GM19467 (cell line): ENCODE measurements at regions not wholly inside any gene's neighbourhood (a gene's known extent, or its start where the extent isn't known, plus 50 kb on each side); places are given as distances from the start of the nearest gene placed in this dataset.
"Not testable (repeated sequence)": the region's sequence is repeated elsewhere in the genome, so short reads cannot be mapped to it uniquely, and the experiment has no call there.

Source experiments
- ATAC-seq: cut with Tn5 transposase; IDR thresholded peaks from one replicate; pipeline ENCODE4 v1.9.1; 2021; ENCODE audit warnings: mild to moderate bottlenecking, moderate library complexity; ENCODE audit not compliant: unreplicated experiment

DNA sequence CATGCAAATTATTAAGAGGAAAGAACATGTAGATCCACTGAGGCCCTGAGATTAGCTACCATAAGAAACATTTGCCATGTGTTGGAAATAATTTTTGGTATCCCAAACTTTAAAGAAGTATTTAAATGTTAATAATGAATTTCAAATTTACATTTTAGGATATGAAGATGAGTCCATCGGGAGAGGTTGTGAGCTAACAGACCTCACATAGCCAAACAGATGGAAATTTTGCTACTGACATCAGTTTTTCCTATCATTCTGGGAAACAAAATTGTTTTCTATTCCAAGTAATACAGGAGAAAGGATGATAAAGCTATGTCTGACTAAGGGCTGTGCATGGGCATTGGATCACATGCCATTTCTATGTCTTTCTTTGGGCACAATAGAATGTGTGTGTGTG lies 809.6 kb downstream of the TENT5A start:
- ATAC-seq: no peak

GRCh38 chr6:80940976-80941375 lies 811.5 kb downstream of the TENT5A start:
- ATAC-seq: no peak

DNA sequence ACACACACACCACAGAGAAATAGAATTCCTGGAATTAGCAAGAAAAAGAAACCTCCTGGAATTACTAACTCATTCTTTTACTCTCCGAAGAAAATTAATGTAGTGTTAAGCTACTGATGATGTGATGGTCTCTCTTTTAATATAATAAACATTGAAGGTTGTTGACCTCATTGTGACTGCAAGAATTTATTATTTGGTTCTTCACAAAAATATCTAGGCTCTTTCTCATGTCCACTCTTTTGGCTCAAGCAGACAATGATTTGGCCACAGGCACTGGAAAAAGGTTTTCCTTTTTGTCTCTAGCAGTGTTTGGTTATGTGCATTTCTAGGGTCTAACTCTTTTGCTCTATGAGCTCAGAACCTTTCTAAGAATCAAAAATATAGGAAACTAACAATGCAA lies 811.9 kb downstream of the TENT5A start:
- no peak for ATAC-seq

DNA sequence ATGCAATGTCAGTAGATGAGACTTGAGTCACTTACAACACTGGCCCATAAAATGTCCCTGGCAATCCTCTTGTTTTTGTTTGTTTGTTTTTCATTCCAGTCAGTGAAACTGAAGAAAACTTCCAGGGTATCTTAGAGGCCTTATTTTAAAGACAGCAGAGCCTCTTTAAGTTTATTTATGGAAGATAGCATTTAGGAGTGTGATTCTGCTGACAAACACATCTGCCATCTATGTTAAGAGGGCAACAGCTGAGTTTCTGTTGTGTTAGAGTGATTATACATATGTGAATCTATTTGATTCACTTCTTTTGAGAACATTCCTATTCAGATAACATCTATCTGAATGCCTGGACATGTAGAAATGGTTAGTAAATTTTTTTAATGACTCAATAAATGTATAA lies 812.6 kb downstream of the TENT5A start:
- no peak for ATAC-seq

DNA sequence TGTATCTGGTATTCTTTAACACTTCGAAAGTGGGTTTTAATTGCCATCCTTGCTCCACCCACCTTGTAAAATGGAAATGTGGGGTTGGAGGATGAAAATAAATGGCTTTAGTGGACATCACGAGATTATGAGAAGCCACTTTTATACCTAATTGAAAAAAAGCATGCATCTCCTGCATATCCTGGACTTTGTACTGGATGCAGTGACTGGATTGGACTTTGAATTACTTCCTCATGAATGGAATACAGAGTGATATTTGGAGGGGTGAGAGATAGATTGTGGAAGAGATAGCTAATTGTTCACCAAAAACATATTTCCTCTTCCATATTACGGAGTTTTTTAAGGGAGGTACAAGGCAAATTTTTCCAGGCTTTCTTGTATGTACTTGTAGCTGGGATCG lies 813.0 kb downstream of the TENT5A start:
- no peak for ATAC-seq

DNA sequence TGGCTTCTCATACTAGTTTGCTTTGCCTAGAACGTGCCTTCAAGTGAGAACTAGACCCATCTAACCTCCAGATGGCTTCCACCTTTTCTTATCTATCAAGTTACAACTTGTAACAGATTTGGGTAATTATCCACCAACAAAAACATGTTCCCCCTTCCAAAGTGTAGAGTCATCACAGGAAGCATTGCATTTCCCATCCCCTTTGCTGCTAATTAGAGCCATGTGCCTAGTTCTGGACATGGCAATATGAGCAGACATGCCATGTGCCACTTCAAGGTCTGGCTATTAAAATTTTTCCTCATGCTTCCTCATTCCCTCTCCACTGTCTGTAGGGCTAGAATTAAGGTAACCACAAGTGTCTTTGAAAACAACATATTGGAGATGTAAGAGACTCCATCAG lies 814.4 kb downstream of the TENT5A start:
- ATAC-seq: no peak

DNA sequence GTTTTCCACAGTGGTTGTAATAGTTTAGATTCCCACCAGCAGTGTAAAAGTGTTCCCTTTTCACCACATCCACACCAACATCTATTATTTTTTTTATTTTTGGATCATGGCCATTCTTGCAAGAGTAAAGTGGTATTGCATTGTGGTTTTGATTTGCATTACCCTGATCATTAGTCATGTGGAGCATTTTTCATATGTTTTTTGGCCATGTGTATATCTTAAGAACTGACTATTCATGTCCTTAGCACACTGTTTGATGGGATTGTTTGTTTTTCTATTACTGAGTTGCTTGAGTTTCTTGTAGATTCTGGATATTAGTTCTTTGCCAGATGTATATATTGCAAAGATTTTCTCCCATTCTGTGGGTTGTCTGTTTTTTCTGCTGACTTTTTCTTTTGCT lies 820.1 kb downstream of the TENT5A start:
- ATAC-seq: no peak

DNA sequence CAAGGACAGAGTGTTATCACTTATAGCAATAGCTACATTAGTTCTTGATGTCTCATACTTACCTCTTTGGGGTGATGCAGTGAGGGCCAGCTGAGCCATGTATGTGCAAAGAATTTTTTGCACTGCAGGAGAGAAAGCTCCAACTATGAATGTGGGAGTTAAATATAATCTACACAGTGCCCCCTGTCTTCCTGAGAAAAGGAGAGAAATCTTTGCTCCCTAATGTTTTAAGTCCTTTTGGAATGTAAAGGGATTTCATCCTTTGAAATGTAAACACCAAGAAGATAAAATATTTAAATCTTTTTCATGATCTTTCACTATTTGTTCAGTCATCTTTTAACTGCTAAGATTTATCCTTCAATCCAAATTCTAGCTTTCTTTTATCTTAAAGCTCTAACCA lies 822.1 kb downstream of the TENT5A start:
- ATAC-seq: no peak

DNA sequence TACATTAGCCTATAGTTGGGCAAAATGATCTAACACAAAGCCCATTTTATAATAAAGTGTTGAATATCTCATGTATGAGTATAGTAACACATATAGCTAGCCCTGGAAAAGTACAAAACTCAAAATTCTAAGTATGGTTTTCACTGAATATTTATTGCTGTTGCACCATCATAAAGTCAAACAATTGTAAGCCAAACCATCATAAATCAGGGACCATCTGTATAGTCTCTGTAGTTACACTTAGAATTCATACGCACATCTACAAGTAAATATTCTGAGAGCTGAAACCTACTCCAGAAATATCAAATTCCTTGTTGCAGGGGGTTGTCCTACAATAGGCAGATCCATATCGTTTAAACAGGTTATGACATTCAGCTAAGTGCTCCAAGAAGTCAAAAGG lies 817.3 kb downstream of the BCKDHB start:
- no peak for ATAC-seq

- no peak for ATAC-seq
These were observed 816.5 kb downstream of the BCKDHB start for GRCh38 chr6:80922916-80923455.

- no peak for ATAC-seq
These were observed 815.5 kb downstream of the BCKDHB start for GRCh38 chr6:80921861-80922460.

- ATAC-seq: no peak
These were observed 801.4 kb downstream of the BCKDHB start for GRCh38 chr6:80907831-80908230.

GRCh38 chr6:80903711-80904110 lies 797.2 kb downstream of the BCKDHB start:
- ATAC-seq: no peak

GRCh38 chr6:80886475-80886874 lies 780.0 kb downstream of the BCKDHB start:
- no peak for ATAC-seq

DNA sequence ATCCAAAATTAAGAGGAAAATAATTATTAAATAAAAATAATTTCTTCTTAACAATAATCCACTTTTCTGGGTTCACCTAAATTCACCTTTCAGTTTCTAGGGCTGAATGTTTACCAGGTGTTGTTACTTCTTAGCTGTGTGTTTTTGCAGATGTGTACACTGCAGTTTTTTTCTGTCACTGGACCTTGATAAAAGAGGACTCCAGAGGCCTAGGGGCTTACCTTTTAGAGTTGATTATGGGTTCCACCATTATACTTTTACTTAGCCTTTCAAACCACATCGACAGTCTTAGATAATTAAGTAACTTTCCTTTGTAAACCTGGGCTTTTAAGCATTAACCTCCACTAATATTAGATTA lies 766.5 kb downstream of the BCKDHB start:
- no peak for ATAC-seq

DNA sequence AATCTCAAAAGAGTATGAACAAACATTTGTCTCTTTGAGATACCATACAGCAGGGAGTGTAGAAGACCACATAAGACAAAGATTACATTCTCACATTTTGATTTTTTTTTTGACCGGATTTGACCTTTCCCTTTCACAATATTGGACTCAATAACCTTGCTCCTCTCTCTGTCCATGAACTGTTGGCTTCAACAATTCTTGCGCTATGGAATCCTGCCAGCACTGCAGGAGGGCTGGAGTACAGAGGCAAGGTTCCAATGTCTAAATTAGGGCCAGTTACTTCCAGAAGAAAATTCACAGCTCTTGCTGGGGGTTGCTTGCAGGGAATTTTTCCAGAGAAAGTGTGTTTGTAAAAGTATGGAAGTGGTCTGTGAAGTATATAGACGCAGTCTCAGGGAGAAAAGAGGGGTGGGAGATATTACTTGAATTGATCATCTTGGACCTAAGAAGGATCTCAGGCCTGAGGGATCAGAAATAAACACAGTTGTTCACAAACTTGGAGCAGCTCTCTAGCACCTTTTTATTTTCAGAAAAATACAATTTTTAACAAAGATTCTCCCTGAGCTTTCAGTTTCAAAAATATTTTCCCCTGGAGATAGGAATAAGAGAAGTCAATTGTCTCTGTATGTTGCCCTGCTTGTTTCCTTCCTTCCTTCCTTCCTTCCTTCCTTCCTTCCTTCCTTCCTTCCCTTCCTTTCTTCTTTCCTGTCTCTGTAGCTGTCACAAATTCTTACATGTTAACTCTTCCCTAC lies 765.9 kb downstream of the BCKDHB start:
- no peak for ATAC-seq

GRCh38 chr6:80862756-80863155 lies 756.3 kb downstream of the BCKDHB start:
- no peak for ATAC-seq

GRCh38 chr6:80860107-80860506 lies 753.6 kb downstream of the BCKDHB start:
- ATAC-seq: no peak

- ATAC-seq: not testable (repeated sequence)
These were observed 741.5 kb downstream of the BCKDHB start for GRCh38 chr6:80847973-80848372.

- ATAC-seq: no peak
These were observed 725.9 kb downstream of the BCKDHB start for GRCh38 chr6:80832337-80832736.

DNA sequence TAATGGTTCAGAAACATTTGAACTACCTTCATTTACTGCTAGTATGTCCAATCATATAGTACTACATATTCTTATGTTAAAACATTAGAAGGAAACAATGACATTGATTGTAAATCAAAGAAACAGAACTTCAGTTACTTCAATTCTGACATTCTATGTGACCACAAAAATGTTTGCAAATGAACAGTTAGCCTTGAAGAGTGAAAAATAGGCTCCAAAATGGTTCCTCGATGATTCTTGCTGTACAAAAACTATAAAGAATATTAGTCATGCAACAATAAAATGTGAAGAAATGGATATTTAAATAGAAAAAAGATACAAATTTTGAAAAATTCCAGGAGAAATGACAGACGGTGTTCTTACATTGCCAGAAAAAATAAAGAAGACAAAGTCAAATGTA lies 686.9 kb downstream of the BCKDHB start:
- ATAC-seq: no peak

GRCh38 chr6:80792151-80792550 lies 685.7 kb downstream of the BCKDHB start:
- ATAC-seq: no peak
